ENCODE measurements at regions not wholly inside any gene's neighbourhood (a gene's known extent, or its start where the extent isn't known, plus 50 kb on each side); places are given as distances from the start of the nearest gene placed in this dataset.

- TF ChIP-seq JUND (IDR thresholded peaks at IDR 0.05) = no peak
- TF ChIP-seq, protein P1, sequence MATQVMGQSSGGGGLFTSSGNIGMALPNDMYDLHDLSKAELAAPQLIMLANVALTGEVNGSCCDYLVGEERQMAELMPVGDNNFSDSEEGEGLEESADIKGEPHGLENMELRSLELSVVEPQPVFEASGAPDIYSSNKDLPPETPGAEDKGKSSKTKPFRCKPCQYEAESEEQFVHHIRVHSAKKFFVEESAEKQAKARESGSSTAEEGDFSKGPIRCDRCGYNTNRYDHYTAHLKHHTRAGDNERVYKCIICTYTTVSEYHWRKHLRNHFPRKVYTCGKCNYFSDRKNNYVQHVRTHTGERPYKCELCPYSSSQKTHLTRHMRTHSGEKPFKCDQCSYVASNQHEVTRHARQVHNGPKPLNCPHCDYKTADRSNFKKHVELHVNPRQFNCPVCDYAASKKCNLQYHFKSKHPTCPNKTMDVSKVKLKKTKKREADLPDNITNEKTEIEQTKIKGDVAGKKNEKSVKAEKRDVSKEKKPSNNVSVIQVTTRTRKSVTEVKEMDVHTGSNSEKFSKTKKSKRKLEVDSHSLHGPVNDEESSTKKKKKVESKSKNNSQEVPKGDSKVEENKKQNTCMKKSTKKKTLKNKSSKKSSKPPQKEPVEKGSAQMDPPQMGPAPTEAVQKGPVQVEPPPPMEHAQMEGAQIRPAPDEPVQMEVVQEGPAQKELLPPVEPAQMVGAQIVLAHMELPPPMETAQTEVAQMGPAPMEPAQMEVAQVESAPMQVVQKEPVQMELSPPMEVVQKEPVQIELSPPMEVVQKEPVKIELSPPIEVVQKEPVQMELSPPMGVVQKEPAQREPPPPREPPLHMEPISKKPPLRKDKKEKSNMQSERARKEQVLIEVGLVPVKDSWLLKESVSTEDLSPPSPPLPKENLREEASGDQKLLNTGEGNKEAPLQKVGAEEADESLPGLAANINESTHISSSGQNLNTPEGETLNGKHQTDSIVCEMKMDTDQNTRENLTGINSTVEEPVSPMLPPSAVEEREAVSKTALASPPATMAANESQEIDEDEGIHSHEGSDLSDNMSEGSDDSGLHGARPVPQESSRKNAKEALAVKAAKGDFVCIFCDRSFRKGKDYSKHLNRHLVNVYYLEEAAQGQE (IDR thresholded peaks at IDR 0.05; ENCODE audit: low read depth, low read length) = no peak
- TF ChIP-seq CTCF (IDR thresholded peaks at IDR 0.05) = no peak
These were observed 117.6 kb upstream of the PRSS16 start for GRCh38 chr6:27129917-27130316.
